Medulla oblongata (tissue), 1 donor: ENCODE measurements at regions not wholly inside any gene's neighbourhood (a gene's known extent, or its start where the extent isn't known, plus 50 kb on each side); places are given as distances from the start of the nearest gene placed in this dataset.

Experiments used
- DNase-seq: peaks from one replicate; pipeline ENCODE4 v3.0.0-alpha.2; 2015; ENCODE audit errors: extremely low spot score

GRCh38 chr9:26567976-26568375 lies 324.6 kb downstream of the CAAP1 start:
- DNase-seq: no peak

- DNase-seq: no peak
Measured at GRCh38 chr9:26566141-26566540, 326.5 kb downstream of the CAAP1 start.

- no peak for DNase-seq
Measured at GRCh38 chr9:26565118-26565517, 327.5 kb downstream of the CAAP1 start.

- DNase-seq: no peak
Measured at GRCh38 chr9:26562338-26562737, 330.3 kb downstream of the CAAP1 start.

GRCh38 chr9:26561928-26562327 lies 330.7 kb downstream of the CAAP1 start:
- no peak for DNase-seq

- no peak for DNase-seq
Measured at GRCh38 chr9:26559506-26559905, 333.1 kb downstream of the CAAP1 start.

- peak; percentile 16 for DNase-seq
Measured at GRCh38 chr9:26551971-26552370, 340.6 kb downstream of the CAAP1 start.

GRCh38 chr9:26551451-26551850 lies 341.2 kb downstream of the CAAP1 start:
- peak; percentile 25 for DNase-seq

- DNase-seq: no peak
Measured at GRCh38 chr9:26548781-26549290, 343.8 kb downstream of the CAAP1 start.

GRCh38 chr9:26539867-26540493 lies 352.6 kb downstream of the CAAP1 start:
- DNase-seq: no peak

- no peak for DNase-seq
Measured at GRCh38 chr9:26537211-26537610, 355.4 kb downstream of the CAAP1 start.

- DNase-seq: no peak
Measured at GRCh38 chr9:26535151-26535550, 357.5 kb downstream of the CAAP1 start.

- DNase-seq: no peak
Measured at GRCh38 chr9:26530841-26531240, 361.8 kb downstream of the CAAP1 start.

GRCh38 chr9:26527931-26528330 lies 364.7 kb downstream of the CAAP1 start:
- DNase-seq: no peak

GRCh38 chr9:26524267-26524666 lies 368.3 kb downstream of the CAAP1 start:
- peak; percentile 75 for DNase-seq

- DNase-seq: no peak
Measured at GRCh38 chr9:26523577-26523976, 369.0 kb downstream of the CAAP1 start.

GRCh38 chr9:26520141-26520540 lies 372.5 kb downstream of the CAAP1 start:
- no peak for DNase-seq

GRCh38 chr9:26516773-26517343 lies 375.7 kb downstream of the CAAP1 start:
- DNase-seq: no peak

- peak; percentile 18 for DNase-seq
Measured at GRCh38 chr9:26513730-26514129, 378.9 kb downstream of the CAAP1 start.

- DNase-seq: no peak
Measured at GRCh38 chr9:26510137-26510536, 382.5 kb downstream of the CAAP1 start.

GRCh38 chr9:26508897-26509296 lies 383.7 kb downstream of the CAAP1 start:
- DNase-seq: no peak

GRCh38 chr9:26504057-26504456 lies 388.5 kb downstream of the CAAP1 start:
- no peak for DNase-seq

- DNase-seq: no peak
Measured at GRCh38 chr9:26502311-26502710, 390.3 kb downstream of the CAAP1 start.

GRCh38 chr9:26500471-26500870 lies 392.1 kb downstream of the CAAP1 start:
- no peak for DNase-seq
